ENCODE measurements at regions not wholly inside any gene's neighbourhood (a gene's known extent, or its start where the extent isn't known, plus 50 kb on each side); places are given as distances from the start of the nearest gene placed in this dataset.

GRCh38 chr4:18930487-18930886 is 908.9 kb upstream of the LCORL start:
- TF ChIP-seq EZH2 (IDR thresholded peaks at IDR 0.05; ENCODE audit: borderline replicate concordance, low read depth, low read length, severe bottlenecking): no peak
- TF ChIP-seq POLR2A (IDR thresholded peaks at IDR 0.05; ENCODE audit: low read depth, low read length): no peak
- no peak for TF ChIP-seq POLR2AphosphoS5 (IDR thresholded peaks at IDR 0.05; ENCODE audit: insufficient read depth, low read depth, low read length)

Data from endothelial cell of umbilical vein (primary cell).